B cell (primary cell): ENCODE measurements at regions not wholly inside any gene's neighbourhood (a gene's known extent, or its start where the extent isn't known, plus 50 kb on each side); places are given as distances from the start of the nearest gene placed in this dataset.

Experiments used
- ATAC-seq: fragments of 200-7000 bp; cut with Tn5 transposase; one replicate; pipeline ENCODE4 v1.10.0; 2021; ENCODE audit warnings: low read depth, mild to moderate bottlenecking, moderate number of reproducible peaks, moderate library complexity
- CTCF ChIA-PET: fragments of 350-600 bp; sonication (Branson Sonifier 250); formaldehyde crosslinking; loops from one replicate; lab custom pipeline; 2021; ENCODE audit warnings: antibody characterized with exemption, inconsistent platforms; lab: Charles Lee
- POLR2A ChIA-PET: fragments of 350-600 bp; sonication (Branson Sonifier 250); formaldehyde crosslinking; loops from one replicate; lab custom pipeline; 2021; ENCODE audit warnings: antibody characterized with exemption; lab: Charles Lee
- DNase-seq: peaks from one replicate; pipeline ENCODE4 v3.0.0; 2013
- H2AFZ ChIP-seq: 2 replicates; pipeline ENCODE4 v1.6.1; 2012; ENCODE audit warnings: mild to moderate bottlenecking, low read depth, low read length; ENCODE audit not compliant: insufficient read depth, poor library complexity, severe bottlenecking
- H3K27ac ChIP-seq, 2 donors: 1 replicate in 1 of 2; 2 replicates in 1 of 2; pipeline ENCODE4 v1.5.1; 2012 to 2013; ENCODE audit warnings: low read length in 2 of 2, mild to moderate bottlenecking in 2 of 2, moderate library complexity in 1 of 2
- H3K27me3 ChIP-seq, 4 experiments: fragments of 200-600 bp in 1 of 4; sonication (generic) in 1 of 4; replicated peaks in 1 of 4; 1 replicate in 2 of 4; 2 replicates in 2 of 4; pipeline versions ENCODE4 v1.6.1 to v1.7.0; 2013 to 2016; ENCODE audit warnings: low read length in 3 of 4, mild to moderate bottlenecking in 2 of 4, mixed read lengths in 1 of 4, moderate library complexity in 1 of 4; ENCODE audit not compliant: insufficient read depth in 4 of 4, control insufficient read depth in 3 of 4; ENCODE audit errors: control extremely low read depth in 1 of 4
- H3K36me3 ChIP-seq, 2 experiments: replicated peaks in 1 of 2; 1 replicate in 1 of 2; 2 replicates in 1 of 2; pipeline versions ENCODE4 v1.6.1 to v1.7.1; 2013; ENCODE audit warnings: low read length in 1 of 2; ENCODE audit not compliant: insufficient read depth in 2 of 2, control insufficient read depth in 1 of 2; ENCODE audit errors: control extremely low read depth in 1 of 2, extremely low read depth in 1 of 2
- H3K4me1 ChIP-seq, 2 donors: fragments of 200-600 bp in 1 of 2; sonication (generic) in 1 of 2; 1 replicate in 1 of 2; 2 replicates in 1 of 2; pipeline versions ENCODE4 v1.5.1 to v1.6.1; 2013 to 2017; ENCODE audit warnings: low read length in 2 of 2; ENCODE audit not compliant: control insufficient read depth in 2 of 2, insufficient read depth in 2 of 2
- H3K4me2 ChIP-seq: replicated peaks from 2 replicates; pipeline ENCODE3; 2012; ENCODE audit warnings: mild to moderate bottlenecking, low read depth, low read length; ENCODE audit not compliant: poor library complexity, severe bottlenecking
- H3K4me3 ChIP-seq, 5 experiments: fragments of 200-600 bp in 1 of 5; sonication (generic) in 1 of 5; 1 replicate in 3 of 5; 2 replicates in 2 of 5; pipeline versions ENCODE4 v1.5.1 to v1.7.0; 2011 to 2016; ENCODE audit warnings: low read length in 4 of 5, mild to moderate bottlenecking in 4 of 5, low read depth in 2 of 5, control low read depth in 1 of 5, moderate library complexity in 1 of 5; ENCODE audit not compliant: insufficient read depth in 1 of 5; ENCODE audit errors: control extremely low read depth in 1 of 5, extremely low read depth in 1 of 5
- H3K79me2 ChIP-seq: fragments of 200-600 bp; sonication (generic); one replicate; pipeline ENCODE4 v1.6.0; 2016; ENCODE audit warnings: low read length; ENCODE audit not compliant: control insufficient read depth, insufficient read depth
- H3K9ac ChIP-seq: fragments of 200-600 bp; sonication (generic); 2 replicates; pipeline ENCODE4 v1.6.1; 2017; ENCODE audit warnings: mild to moderate bottlenecking, low read length, moderate library complexity
- H3K9me3 ChIP-seq, 3 donors: one replicate each; pipeline versions ENCODE4 v1.6.1 to v1.7.1; 2013; ENCODE audit warnings: low read length in 2 of 3; ENCODE audit not compliant: control insufficient read depth in 2 of 3, insufficient read depth in 1 of 3; ENCODE audit errors: control extremely low read depth in 1 of 3
- H4K20me1 ChIP-seq: 2 replicates; pipeline ENCODE4 v1.6.0; 2012; ENCODE audit warnings: mild to moderate bottlenecking, low read length; ENCODE audit not compliant: insufficient read depth, control insufficient read depth, poor library complexity, severe bottlenecking
- H3K27ac Mint-ChIP-seq: one replicate; pipeline ENCODE4 v1.8.0; 2021; ENCODE audit warnings: mixed read lengths
- H3K27me3 Mint-ChIP-seq: one replicate; pipeline ENCODE4 v1.8.0; 2021; ENCODE audit warnings: mixed read lengths
- H3K4me1 Mint-ChIP-seq: one replicate; pipeline ENCODE4 v1.8.0; 2021; ENCODE audit warnings: mixed read lengths
- H3K4me3 Mint-ChIP-seq: one replicate; pipeline ENCODE4 v1.8.0; 2021; ENCODE audit warnings: mixed read lengths
- H3K9me3 Mint-ChIP-seq: one replicate; pipeline ENCODE4 v1.8.0; 2022; ENCODE audit warnings: mixed read lengths; ENCODE audit not compliant: insufficient read depth
- CTCF ChIP-seq: fragments of 200-600 bp; IDR thresholded peaks from one replicate; pipeline ENCODE4 v1.8.0; 2022; ENCODE audit warnings: antibody characterized with exemption, mild to moderate bottlenecking
- EZH2 ChIP-seq: IDR thresholded peaks from 2 replicates; pipeline ENCODE4 v1.6.1; 2012; ENCODE audit warnings: borderline replicate concordance, low read depth, mild to moderate bottlenecking, moderate library complexity, low read length; ENCODE audit not compliant: insufficient read depth, poor library complexity, severe bottlenecking
- WGBS: methylation state at CpG from one replicate; pipeline ENCODE4 v1.1.5; 2013; ENCODE audit warnings: missing lambda C conversion rate; ENCODE audit not compliant: insufficient coverage; 5-methylcytosine and 5-hydroxymethylcytosine counted together
- intact Hi-C: fragments of 100-400 bp; cut with micrococcal nuclease; formaldehyde crosslinking; loops from one replicate; pipeline ENCODE4 v1.10.0; 2022

GRCh38 chr20:56964901-56965300 is 301.5 kb downstream of the BMP7 start:
- H3K79me2 ChIP-seq = no peaks in the 10 kb centered on the region
- H3K9ac ChIP-seq = no peak overlapping the region
- no peak for TF ChIP-seq EZH2
- no peak for TF ChIP-seq CTCF
- H3K27ac ChIP-seq = no peak overlapping the region
- intact Hi-C loops = no loop called here
- H3K4me3 ChIP-seq = no peak overlapping the region
- DNase-seq (no peak), ATAC-seq (no peak)
- no peak overlapping the region for H2AFZ ChIP-seq
- H3K9me3 ChIP-seq = peaks cover 0 to 10% (median 0%) of the 10 kb centered on the region in 3 donors
- ChIA-PET CTCF (no interaction called here), POLR2A (no interaction called here)
- WGBS = 0% methylated on average over 1 of the region's 2 CpGs
- H3K27me3 ChIP-seq = no peaks in the 10 kb centered on the region
- Mint-ChIP-seq H3K9me3 (peaks cover 7% of the 10 kb centered on the region), H3K27me3 (peaks cover 9% of the 10 kb centered on the region), H3K4me3 (no peak overlapping the region), H3K4me1 (no peaks in the 10 kb centered on the region), H3K27ac (no peak overlapping the region)
- no peak overlapping the region for H3K4me2 ChIP-seq
- H3K4me1 ChIP-seq = no peaks in the 10 kb centered on the region
- H3K36me3 ChIP-seq = no peaks in the 10 kb centered on the region
- no peaks in the 10 kb centered on the region for H4K20me1 ChIP-seq

- TF ChIP-seq CTCF (no peak), EZH2 (no peak)
- Mint-ChIP-seq H3K27ac (no peak overlapping the region), H3K4me3 (no peak overlapping the region), H3K27me3 (peaks cover 10% of the 10 kb centered on the region), H3K9me3 (peaks cover 7% of the 10 kb centered on the region), H3K4me1 (no peaks in the 10 kb centered on the region)
- no peak overlapping the region for H3K9ac ChIP-seq
- H3K27ac ChIP-seq = no peak overlapping the region
- no peaks in the 10 kb centered on the region for H3K4me1 ChIP-seq
- ChIA-PET CTCF (no interaction called here), POLR2A (no interaction called here)
- no peak overlapping the region for H2AFZ ChIP-seq
- ATAC-seq (no peak), DNase-seq (no peak)
- no peaks in the 10 kb centered on the region for H4K20me1 ChIP-seq
- intact Hi-C loops = no loop called here
- peaks cover 0 to under 1% (median 0%) of the 10 kb centered on the region in 4 experiments for H3K27me3 ChIP-seq
- 77% methylated on average over 12 of the region's 12 CpGs for WGBS
- H3K36me3 ChIP-seq = no peaks in the 10 kb centered on the region
- H3K9me3 ChIP-seq = peaks cover 0 to 10% (median 0%) of the 10 kb centered on the region in 3 donors
- H3K79me2 ChIP-seq = no peaks in the 10 kb centered on the region
- no peak overlapping the region for H3K4me3 ChIP-seq
- H3K4me2 ChIP-seq = no peak overlapping the region
These were observed 298.5 kb downstream of the BMP7 start for GRCh38 chr20:56967916-56968315.
